Fibroblast of mammary gland (primary cell): ENCODE measurements at regions not wholly inside any gene's neighbourhood (a gene's known extent, or its start where the extent isn't known, plus 50 kb on each side); places are given as distances from the start of the nearest gene placed in this dataset.

Experiments used
- DNase-seq: peaks from one replicate; pipeline ENCODE4 v3.0.0-alpha.2; 2010; ENCODE audit warnings: low read depth
- H3K4me3 ChIP-seq: 2 replicates; pipeline ENCODE4 v1.5.1; 2011; ENCODE audit warnings: low read depth, mild to moderate bottlenecking, low read length, moderate library complexity; ENCODE audit not compliant: control insufficient read depth
- CTCF ChIP-seq: conservative IDR thresholded peaks from 2 replicates; pipeline ENCODE4 v1.5.1; 2011; ENCODE audit warnings: low read depth, low read length, inconsistent platforms; ENCODE audit not compliant: control insufficient read depth, insufficient read depth

GRCh38 chr15:36428102-36428845 is 151.2 kb upstream of the CDIN1 start:
- H3K4me3 ChIP-seq = no peak overlapping the region
- peak; percentile 10 for TF ChIP-seq CTCF
- peak; percentile 100 for DNase-seq

- no peak overlapping the region for H3K4me3 ChIP-seq
- no peak for TF ChIP-seq CTCF
- no peak for DNase-seq
Measured at GRCh38 chr15:36429707-36430106, 149.7 kb upstream of the CDIN1 start.

DNA sequence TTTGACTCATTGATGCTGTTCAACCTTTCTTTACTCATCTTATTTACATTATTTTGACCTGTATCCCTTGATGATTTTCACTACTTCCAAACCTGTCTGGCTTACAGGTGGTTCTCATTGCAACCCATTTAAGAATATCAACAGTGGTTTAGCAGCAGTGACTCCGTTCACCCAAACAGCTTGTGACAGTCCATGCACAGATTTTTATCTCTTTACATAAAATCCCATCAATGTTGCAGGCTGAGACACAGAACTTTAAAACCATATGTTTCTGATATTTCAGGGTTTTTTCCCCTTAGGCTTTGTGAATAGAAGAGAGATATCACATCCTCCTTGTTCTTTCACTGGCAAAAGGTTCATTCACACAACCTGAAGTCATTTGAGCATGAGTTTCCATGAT is 149.1 kb upstream of the CDIN1 start:
- no peak for TF ChIP-seq CTCF
- no peak overlapping the region for H3K4me3 ChIP-seq
- no peak for DNase-seq

GRCh38 chr15:36430726-36431265 is 148.6 kb upstream of the CDIN1 start:
- no peak for TF ChIP-seq CTCF
- no peak for DNase-seq
- H3K4me3 ChIP-seq = no peak overlapping the region

GRCh38 chr15:36432161-36432560 is 147.3 kb upstream of the CDIN1 start:
- no peak overlapping the region for H3K4me3 ChIP-seq
- no peak for TF ChIP-seq CTCF
- peak; percentile 92 for DNase-seq

GRCh38 chr15:36434177-36434576 is 145.2 kb upstream of the CDIN1 start:
- DNase-seq = no peak
- no peak for TF ChIP-seq CTCF
- no peak overlapping the region for H3K4me3 ChIP-seq
